Esophagus (tissue), 2 donors: ENCODE measurements at regions not wholly inside any gene's neighbourhood (a gene's known extent, or its start where the extent isn't known, plus 50 kb on each side); places are given as distances from the start of the nearest gene placed in this dataset.
"Not testable (repeated sequence)": the region's sequence is repeated elsewhere in the genome, so short reads cannot be mapped to it uniquely, and the experiment has no call there.

Experiments
- H3K27ac ChIP-seq, 2 donors: one replicate each; pipeline ENCODE4 v1.5.1; 2013; ENCODE audit warnings: low read depth in 2 of 2, mild to moderate bottlenecking in 2 of 2, inconsistent platforms in 1 of 2, low read length in 1 of 2, moderate library complexity in 1 of 2
- H3K27me3 ChIP-seq, 2 donors: one replicate each; pipeline ENCODE4 v1.6.1; 2013; ENCODE audit warnings: low read length in 2 of 2, control low read depth in 1 of 2, mild to moderate bottlenecking in 1 of 2; ENCODE audit not compliant: insufficient read depth in 2 of 2, control insufficient read depth in 1 of 2
- H3K36me3 ChIP-seq, 2 donors: one replicate each; pipeline ENCODE4 v1.6.1; 2013; ENCODE audit warnings: low read length in 1 of 2; ENCODE audit not compliant: control insufficient read depth in 2 of 2, insufficient read depth in 2 of 2
- H3K4me1 ChIP-seq, 2 donors: one replicate each; pipeline ENCODE4 v1.6.1; 2013; ENCODE audit warnings: low read length in 1 of 2; ENCODE audit not compliant: control insufficient read depth in 2 of 2, insufficient read depth in 2 of 2
- H3K4me3 ChIP-seq, 2 donors: one replicate each; pipeline ENCODE4 v1.5.1; 2013; ENCODE audit warnings: low read length in 2 of 2, mild to moderate bottlenecking in 2 of 2, low read depth in 1 of 2, moderate library complexity in 1 of 2
- H3K9me3 ChIP-seq, 2 donors: one replicate each; pipeline ENCODE4 v1.6.1; 2013; ENCODE audit warnings: mild to moderate bottlenecking in 2 of 2, low read depth in 1 of 2, low read length in 1 of 2, moderate library complexity in 1 of 2; ENCODE audit not compliant: control insufficient read depth in 2 of 2, insufficient read depth in 1 of 2
- WGBS, 2 donors: extraction: QIAGEN DNeasy Blood & Tissue Kit; methylation state at CpG; one replicate each; pipeline ENCODE4 v1.1.7; 2013; 5-methylcytosine and 5-hydroxymethylcytosine counted together
- donor health status: healthy with polysubstance abuse.
- donor health status: Bipolar disorder and iron deficiency.

DNA sequence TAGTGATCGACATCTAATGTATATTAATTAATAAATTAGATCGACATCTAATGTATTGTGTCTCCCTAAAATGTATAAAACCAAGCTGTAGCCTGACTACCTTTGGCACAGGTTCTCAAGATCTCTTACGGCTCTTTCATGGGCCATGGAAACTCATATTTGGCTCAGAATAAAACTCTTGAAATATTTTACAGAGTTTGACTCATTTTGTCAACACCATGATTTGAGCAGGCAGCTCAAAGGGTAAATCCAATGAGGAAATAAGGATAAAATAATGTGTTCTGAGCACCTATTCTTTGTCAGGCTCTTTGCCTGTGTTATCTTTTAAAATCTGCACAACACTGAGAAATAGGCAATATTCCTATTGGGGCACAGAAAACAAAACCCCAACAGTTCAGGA, 223.4 kb upstream of the DUSP10 start:
- H3K4me3 ChIP-seq: no peak overlapping the region
- no peak overlapping the region for H3K27ac ChIP-seq
- no peaks in the 10 kb centered on the region for H3K4me1 ChIP-seq
- H3K27me3 ChIP-seq: no peaks in the 10 kb centered on the region
- no peaks in the 10 kb centered on the region for H3K36me3 ChIP-seq
- 79 to 82% methylated on average over 3 of the region's 3 CpGs for WGBS, 2 donors
- no peaks in the 10 kb centered on the region for H3K9me3 ChIP-seq

DNA sequence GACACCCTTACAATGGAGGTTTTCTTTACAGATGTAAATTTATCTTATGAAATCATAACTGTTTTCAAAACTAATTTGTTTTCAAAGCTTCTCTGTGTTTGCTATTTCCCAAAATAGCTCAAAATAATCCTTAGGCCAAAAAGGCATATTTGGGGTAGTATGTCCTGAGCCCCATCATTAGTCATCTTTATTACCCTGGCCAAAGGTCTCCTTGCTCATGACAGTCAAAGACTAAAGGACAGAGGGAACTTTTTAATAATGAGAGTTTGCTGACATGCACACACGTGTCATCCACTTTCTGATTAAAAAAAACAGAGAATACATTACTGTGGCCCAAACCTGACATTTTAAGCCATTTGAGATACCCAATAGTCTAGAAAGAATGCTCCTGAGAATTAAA, 221.9 kb upstream of the DUSP10 start:
- no peak overlapping the region for H3K27ac ChIP-seq

DNA sequence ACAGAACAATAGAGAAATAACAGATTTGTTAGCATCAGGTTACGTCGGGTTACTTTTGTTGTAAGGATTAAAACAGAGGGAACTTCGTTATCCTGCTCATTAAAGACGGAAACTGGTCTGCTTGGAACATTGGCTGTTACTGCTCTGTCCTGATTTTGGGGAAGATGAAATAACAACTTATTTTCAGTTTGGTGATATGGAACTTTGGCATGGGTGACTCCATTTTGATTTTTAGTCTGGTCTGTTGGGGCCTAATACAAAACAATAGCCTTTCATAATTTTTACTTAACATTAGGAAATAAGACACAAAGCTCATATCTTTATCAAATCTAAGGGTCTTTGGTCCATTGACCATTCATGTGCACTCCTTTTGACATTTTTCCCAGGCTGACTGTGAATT, 220.5 kb upstream of the DUSP10 start:
- Histone ChIP-seq H3K4me3 (no peak overlapping the region), H3K4me1 (no peaks in the 10 kb centered on the region), H3K27ac (no peak overlapping the region), H3K36me3 (no peaks in the 10 kb centered on the region), H3K27me3 (no peaks in the 10 kb centered on the region), H3K9me3 (no peaks in the 10 kb centered on the region)
- WGBS, 2 donors: 92 to 93% methylated on average over 4 of the region's 4 CpGs

More for the DNA sequence above, 221.9 kb upstream of the DUSP10 start:
- no peaks in the 10 kb centered on the region for H3K27me3 ChIP-seq
- no peak overlapping the region for H3K4me3 ChIP-seq
- no peaks in the 10 kb centered on the region for H3K9me3 ChIP-seq
- H3K4me1 ChIP-seq: no peaks in the 10 kb centered on the region
- WGBS, 2 donors: 74 to 82% methylated on average over 1 of the region's 1 CpG
- H3K36me3 ChIP-seq: no peaks in the 10 kb centered on the region

DNA sequence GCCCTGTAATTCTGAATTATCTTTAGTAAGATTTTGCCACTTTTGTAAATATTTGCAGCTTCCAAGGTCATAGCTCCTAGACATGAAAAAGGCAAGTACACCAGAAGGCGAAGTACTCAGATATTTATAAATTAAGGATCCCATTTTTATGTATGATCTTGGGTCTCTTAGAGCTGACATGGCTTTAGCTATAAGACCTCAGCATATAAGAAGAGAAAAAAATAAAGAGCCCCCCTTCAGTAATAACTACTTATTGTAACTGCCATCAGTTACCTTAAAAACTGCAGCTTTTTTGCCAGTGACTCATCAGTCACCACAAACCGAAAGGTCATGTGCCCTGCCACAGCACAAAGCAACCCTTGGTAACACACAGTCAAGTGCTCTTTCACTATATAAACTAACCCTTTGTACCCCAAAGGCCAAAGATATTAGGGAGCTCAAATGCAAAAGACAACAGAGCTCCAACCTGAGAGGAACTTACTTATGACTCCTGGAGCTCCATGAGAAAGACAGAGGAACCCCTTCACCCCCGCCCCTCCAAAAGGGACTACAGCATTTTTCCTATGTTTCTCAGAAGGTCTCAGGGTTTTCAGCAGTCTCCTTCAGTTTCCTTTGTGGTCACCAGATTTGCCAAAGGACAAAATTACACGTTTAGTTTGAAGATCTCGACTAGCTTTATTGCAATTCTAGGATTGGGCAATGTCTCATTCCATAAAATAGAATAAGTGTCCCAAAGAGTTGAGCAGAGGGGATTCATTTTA, 219.8 kb upstream of the DUSP10 start:
- H3K27ac ChIP-seq: no peak overlapping the region
- no peaks in the 10 kb centered on the region for H3K36me3 ChIP-seq
- no peak overlapping the region for H3K4me3 ChIP-seq
- H3K9me3 ChIP-seq: no peaks in the 10 kb centered on the region
- 64 to 71% methylated on average over 5 of the region's 5 CpGs for WGBS, 2 donors
- H3K4me1 ChIP-seq: no peaks in the 10 kb centered on the region
- H3K27me3 ChIP-seq: no peaks in the 10 kb centered on the region

DNA sequence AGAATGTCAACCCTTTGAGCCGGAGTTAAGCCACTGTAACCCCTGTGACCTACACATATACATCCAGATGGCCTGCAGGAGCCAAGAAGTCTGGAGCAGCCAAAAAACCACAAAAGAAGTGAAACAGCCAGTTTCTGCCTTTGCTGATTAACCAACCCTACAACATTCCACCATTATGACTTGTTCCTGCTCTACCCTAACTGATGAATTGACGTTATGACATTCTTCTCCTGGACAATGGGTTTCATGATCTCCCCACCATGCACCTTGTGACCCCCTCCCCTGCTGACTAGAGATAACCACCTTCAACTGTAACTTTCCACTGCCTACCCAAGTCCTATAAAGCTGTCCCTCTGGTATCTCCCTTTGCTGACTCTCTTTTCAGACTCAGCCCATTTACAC, 216.3 kb upstream of the DUSP10 start:
- WGBS, 2 donors: 48 to 69% methylated on average over 2 of the region's 2 CpGs
- not testable (repeated sequence) for H3K36me3 ChIP-seq, H3K4me1 ChIP-seq, H3K4me3 ChIP-seq, H3K27me3 ChIP-seq, H3K9me3 ChIP-seq
- peak overlapping the region in 1 of 2 donors; percentile 63 for H3K27ac ChIP-seq

DNA sequence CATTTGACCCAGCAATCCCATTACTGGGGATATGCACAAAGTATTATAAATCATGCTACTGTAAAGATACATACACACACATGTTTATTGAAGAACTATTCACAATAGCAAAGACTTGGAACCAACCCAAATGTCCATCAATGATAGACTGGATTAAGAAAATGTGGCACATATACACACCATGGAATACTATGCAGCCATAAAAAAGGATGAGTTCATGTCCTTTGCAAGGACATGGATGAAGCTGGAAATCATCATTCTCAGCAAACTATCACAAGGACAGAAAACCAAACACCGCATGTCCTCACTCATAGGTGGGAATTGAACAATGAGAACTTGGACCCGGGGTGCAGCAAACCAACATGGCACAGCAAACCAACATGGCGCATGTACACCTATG, 215.5 kb upstream of the DUSP10 start:
- WGBS, 2 donors: 97 to 100% methylated on average over 3 of the region's 3 CpGs
- not testable (repeated sequence) for H3K27me3 ChIP-seq

DNA sequence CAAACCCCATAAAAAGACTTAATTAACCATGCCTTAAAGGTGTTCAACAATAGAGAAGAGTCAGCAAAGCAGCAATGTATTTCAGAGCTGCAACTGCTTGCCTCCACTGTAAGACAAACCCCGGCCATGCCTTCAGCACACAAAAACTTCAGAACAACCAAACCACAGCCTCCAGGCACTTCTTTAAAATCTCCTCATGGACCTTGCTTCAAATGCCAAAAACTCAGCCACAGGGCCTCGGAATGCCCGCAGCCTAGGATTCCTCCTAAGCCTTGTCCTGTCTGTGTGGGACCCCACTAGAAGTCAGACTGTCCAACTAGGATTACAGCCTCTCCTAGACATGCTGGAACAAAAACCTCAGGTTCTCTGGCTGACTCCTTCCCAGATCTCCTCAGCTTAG, 208.1 kb upstream of the DUSP10 start:
- Histone ChIP-seq H3K27me3 (no peaks in the 10 kb centered on the region), H3K4me3 (no peak overlapping the region), H3K27ac (no peak overlapping the region), H3K9me3 (no peaks in the 10 kb centered on the region), H3K36me3 (no peaks in the 10 kb centered on the region), H3K4me1 (no peaks in the 10 kb centered on the region)
- 85 to 92% methylated on average over 3 of the region's 3 CpGs for WGBS, 2 donors

More for the DNA sequence above, 215.5 kb upstream of the DUSP10 start:
- H3K4me3 ChIP-seq, H3K4me1 ChIP-seq, H3K36me3 ChIP-seq, H3K9me3 ChIP-seq: not testable (repeated sequence)
- H3K27ac ChIP-seq: peak overlapping the region in 1 of 2 donors; percentile 63

DNA sequence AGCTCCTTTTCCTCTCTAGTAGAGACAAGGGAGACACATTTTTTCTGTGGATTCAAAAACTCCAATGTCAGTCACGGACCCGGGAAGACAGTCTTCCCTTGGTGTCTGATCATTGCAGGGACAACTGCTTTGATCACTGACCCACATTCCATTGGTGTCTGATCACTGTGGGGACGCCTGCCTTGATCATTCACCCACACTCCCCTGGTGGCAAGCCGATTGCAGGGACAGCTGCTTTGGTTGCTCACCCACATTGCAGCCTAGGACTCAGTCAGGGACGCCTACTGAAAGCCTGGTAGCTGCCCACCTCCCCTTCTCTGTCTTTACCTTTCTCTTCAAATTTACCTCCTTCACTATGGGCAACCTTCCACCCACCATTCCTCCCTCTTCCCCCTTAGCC, 206.6 kb upstream of the DUSP10 start:
- WGBS, 2 donors: 79 to 87% methylated on average over 5 of the region's 5 CpGs
- Histone ChIP-seq H3K4me1 (no peaks in the 10 kb centered on the region), H3K36me3 (no peaks in the 10 kb centered on the region), H3K27me3 (no peaks in the 10 kb centered on the region), H3K27ac (no peak overlapping the region), H3K4me3 (no peak overlapping the region), H3K9me3 (no peaks in the 10 kb centered on the region)

DNA sequence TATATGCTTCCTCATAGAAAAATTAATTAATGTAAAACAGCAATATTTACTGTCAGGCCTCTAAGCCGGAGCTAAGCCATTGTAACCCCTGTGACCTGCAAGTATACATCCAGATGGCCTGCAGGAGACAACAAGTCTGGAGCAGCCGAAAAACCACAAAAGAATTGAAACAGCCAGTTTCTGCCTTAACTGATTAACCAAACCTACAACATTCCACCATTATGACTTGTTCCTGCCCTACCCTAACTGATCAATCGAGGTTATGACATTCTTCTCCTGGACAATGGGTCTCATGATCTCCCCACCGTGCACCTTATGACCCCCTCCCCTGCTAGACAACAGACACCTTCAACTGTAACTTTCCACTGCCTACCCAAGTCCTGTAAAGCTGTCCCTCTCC, 205.8 kb upstream of the DUSP10 start:
- H3K4me3 ChIP-seq: no peak overlapping the region
- H3K27ac ChIP-seq: no peak overlapping the region
- WGBS, 2 donors: 55 to 61% methylated on average over 4 of the region's 4 CpGs
- no peaks in the 10 kb centered on the region for H3K36me3 ChIP-seq
- no peaks in the 10 kb centered on the region for H3K9me3 ChIP-seq
- no peaks in the 10 kb centered on the region for H3K27me3 ChIP-seq
- no peaks in the 10 kb centered on the region for H3K4me1 ChIP-seq

DNA sequence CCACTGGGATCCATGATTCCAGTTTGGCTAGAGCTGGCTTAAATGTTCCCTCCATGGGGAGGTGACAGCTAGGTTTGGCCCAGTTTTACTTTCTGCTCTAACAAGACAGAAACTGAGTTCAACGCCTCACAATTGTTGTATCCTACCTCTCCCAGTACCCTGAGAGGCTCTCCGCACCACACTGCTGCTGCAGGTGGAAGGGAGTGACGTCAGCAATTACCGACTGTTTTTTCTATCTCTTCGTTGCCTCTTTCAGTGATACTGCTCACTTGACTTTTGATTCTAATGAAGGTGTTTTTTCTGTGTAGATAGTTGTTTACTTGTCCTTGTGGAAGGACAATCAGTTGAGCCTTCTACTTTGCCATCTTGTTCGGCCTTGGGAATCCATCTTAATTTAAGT, 204.9 kb upstream of the DUSP10 start:
- Histone ChIP-seq H3K27ac (no peak overlapping the region), H3K4me1 (no peaks in the 10 kb centered on the region), H3K27me3 (no peaks in the 10 kb centered on the region), H3K4me3 (no peak overlapping the region), H3K9me3 (no peaks in the 10 kb centered on the region), H3K36me3 (no peaks in the 10 kb centered on the region)
- 92 to 94% methylated on average over 6 of the region's 6 CpGs for WGBS, 2 donors
